ENCODE measurements at regions not wholly inside any gene's neighbourhood (a gene's known extent, or its start where the extent isn't known, plus 50 kb on each side); places are given as distances from the start of the nearest gene placed in this dataset.

DNA sequence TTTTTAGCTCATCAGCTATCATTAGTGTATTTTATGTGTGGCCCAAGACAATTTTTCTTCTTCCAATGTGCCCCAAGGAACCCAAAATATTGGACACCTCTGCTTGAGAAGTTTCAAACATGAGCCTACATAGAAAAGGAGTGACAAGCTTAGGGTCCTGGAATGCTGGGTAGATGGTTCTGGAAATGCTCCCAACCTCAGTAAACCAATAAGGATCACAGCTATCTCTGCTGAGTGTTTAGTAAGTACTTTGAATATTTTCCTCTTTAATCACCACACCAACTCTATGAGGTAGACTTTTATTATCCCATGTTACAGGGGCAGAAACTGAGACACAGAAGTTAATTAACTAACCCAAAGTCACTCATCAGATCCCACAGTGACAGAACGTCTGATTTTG, 164.9 kb upstream of the KLF3 start:
- Histone ChIP-seq H3K27ac (no peak overlapping the region), H3K4me3 (no peak overlapping the region), H3K36me3 (no peaks in the 10 kb centered on the region), H3K4me1 (no peaks in the 10 kb centered on the region), H3K27me3 (no peaks in the 10 kb centered on the region), H3K9me3 (no peaks in the 10 kb centered on the region)
- TF ChIP-seq, protein P1, sequence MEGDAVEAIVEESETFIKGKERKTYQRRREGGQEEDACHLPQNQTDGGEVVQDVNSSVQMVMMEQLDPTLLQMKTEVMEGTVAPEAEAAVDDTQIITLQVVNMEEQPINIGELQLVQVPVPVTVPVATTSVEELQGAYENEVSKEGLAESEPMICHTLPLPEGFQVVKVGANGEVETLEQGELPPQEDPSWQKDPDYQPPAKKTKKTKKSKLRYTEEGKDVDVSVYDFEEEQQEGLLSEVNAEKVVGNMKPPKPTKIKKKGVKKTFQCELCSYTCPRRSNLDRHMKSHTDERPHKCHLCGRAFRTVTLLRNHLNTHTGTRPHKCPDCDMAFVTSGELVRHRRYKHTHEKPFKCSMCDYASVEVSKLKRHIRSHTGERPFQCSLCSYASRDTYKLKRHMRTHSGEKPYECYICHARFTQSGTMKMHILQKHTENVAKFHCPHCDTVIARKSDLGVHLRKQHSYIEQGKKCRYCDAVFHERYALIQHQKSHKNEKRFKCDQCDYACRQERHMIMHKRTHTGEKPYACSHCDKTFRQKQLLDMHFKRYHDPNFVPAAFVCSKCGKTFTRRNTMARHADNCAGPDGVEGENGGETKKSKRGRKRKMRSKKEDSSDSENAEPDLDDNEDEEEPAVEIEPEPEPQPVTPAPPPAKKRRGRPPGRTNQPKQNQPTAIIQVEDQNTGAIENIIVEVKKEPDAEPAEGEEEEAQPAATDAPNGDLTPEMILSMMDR (IDR thresholded peaks at IDR 0.05): no peak
- TF ChIP-seq POLR2A (IDR thresholded peaks at IDR 0.05): no peak
- DNase-seq: no peak

DNA sequence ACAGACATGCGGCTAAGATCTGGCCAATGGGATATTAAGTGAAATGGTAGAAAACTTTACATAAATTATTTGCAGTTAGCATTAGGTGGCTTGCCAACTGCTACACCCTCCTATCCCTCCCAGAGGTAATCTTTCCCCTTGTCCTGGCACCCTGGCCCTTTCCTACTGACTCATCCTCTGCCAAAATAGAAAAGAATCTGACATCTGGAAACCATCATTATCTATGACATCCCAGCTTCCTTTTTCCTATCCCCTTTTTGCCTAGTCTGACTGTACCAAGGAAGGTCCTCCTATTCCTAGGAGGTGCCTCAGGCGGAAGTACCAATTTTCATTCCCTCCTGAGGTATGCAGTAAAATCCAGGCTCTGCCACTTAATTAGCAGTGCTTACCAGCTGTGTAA, 163.6 kb upstream of the KLF3 start:
- DNase-seq: no peak
- Histone ChIP-seq H3K27me3 (no peaks in the 10 kb centered on the region), H3K27ac (no peak overlapping the region), H3K9me3 (no peaks in the 10 kb centered on the region), H3K4me3 (no peak overlapping the region), H3K4me1 (no peaks in the 10 kb centered on the region), H3K36me3 (no peaks in the 10 kb centered on the region)
- no peak for TF ChIP-seq POLR2A (IDR thresholded peaks at IDR 0.05)
- TF ChIP-seq, protein P1 (IDR thresholded peaks at IDR 0.05): no peak

DNA sequence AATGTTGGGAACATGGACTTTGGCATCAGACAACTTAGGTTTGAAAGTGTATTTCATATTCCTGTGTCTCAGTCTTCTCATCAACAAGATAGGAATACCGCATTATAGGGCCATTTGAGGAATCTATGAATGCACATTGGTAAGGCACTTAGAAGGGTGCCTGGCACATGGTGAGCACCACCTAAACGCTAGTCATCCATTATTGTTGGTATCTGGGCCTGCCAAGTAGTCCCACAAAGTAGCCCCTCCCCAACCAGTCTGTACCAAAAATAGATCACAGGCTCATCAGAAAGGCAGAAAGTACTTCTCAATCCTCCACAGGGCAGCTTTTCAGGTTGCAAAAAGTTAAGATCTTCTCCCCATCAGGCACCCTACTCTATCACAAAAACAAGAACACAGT, 162.3 kb upstream of the KLF3 start:
- Histone ChIP-seq H3K27ac (no peak overlapping the region), H3K4me3 (no peak overlapping the region), H3K27me3 (no peaks in the 10 kb centered on the region), H3K4me1 (no peaks in the 10 kb centered on the region), H3K36me3 (no peaks in the 10 kb centered on the region), H3K9me3 (no peaks in the 10 kb centered on the region)
- no peak for TF ChIP-seq POLR2A (IDR thresholded peaks at IDR 0.05)
- TF ChIP-seq, protein P1 (IDR thresholded peaks at IDR 0.05): no peak
- DNase-seq: no peak

DNA sequence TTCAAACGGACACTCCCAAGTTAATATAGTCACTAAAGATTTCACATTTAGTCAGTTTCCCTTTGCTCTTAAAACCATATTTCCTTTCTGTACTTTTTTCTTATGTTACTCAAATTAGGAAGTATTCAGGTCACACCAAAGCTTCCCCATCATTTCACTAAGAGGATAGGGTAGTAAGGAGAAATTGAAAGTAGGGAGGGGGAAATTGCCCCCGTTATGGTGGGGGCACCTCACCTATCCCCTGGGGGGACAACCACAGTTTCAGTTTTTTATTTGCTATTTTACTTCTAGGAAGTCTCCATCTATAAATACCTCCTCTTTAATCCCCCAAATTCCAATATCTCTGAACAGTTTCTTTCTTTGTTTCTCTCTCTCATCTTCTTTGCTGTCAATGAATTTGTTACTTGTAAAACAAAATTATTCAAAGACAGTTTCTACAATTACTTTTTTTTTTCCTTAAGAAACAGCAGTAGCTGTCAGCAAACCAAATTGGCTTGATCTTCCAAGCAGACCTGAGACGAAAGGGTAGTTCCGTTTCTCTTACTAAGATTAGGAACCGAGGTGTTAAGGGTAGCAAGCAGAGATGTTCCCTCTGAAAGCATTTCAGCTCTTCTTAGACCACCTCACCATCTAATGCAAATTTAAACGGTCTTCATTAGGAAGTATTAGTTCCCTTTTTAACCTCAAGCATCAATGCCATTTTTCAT, 160.2 kb upstream of the KLF3 start:
- Histone ChIP-seq H3K27me3 (no peaks in the 10 kb centered on the region), H3K9me3 (no peaks in the 10 kb centered on the region), H3K4me3 (no peak overlapping the region), H3K36me3 (no peaks in the 10 kb centered on the region), H3K27ac (no peak overlapping the region), H3K4me1 (no peaks in the 10 kb centered on the region)
- DNase-seq: no peak
- TF ChIP-seq POLR2A (IDR thresholded peaks at IDR 0.05): no peak
- TF ChIP-seq, protein P1 (IDR thresholded peaks at IDR 0.05): no peak

DNA sequence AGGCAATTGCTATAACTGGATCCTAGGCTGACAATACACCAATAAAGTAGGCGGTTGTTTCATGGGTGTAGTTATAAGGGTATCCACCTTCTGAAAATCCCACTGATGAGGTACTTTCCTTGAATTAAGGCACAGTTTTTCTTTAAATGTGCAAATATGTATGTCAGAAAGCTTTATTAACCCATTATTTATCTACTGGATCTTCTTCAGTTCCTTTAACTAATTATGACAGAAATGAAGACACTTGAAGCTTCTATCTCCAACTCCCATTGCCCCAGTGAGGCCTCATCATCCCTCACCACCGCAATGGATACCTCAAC, 159.6 kb upstream of the KLF3 start:
- Histone ChIP-seq H3K9me3 (no peaks in the 10 kb centered on the region), H3K4me1 (no peaks in the 10 kb centered on the region), H3K27me3 (no peaks in the 10 kb centered on the region), H3K4me3 (no peak overlapping the region), H3K27ac (no peak overlapping the region), H3K36me3 (no peaks in the 10 kb centered on the region)
- no peak for DNase-seq
- TF ChIP-seq POLR2A (IDR thresholded peaks at IDR 0.05): no peak
- TF ChIP-seq, protein P1 (IDR thresholded peaks at IDR 0.05): no peak

DNA sequence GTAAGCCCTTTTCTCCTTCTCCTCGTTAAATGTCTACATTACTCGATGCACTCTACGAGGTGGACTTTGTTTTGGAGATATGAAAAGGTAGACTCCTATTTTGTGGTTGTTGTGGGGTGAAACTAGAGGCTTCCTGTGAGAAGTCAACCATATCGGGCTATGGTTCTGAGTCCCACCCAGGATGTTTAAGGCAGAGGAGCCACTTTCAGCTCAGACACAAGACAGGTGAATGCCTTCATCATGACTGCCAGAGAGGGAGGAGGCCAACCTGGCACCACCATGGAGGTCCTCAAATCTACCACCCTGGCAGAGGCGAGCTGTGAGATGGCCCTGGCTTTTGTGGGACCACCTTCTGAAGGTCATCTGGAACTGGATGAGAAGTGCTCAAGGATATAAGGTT, 154.4 kb upstream of the KLF3 start:
- Histone ChIP-seq H3K27me3 (no peaks in the 10 kb centered on the region), H3K27ac (no peak overlapping the region), H3K9me3 (no peaks in the 10 kb centered on the region), H3K4me1 (peaks cover 0 to 3% (median 0%) of the 10 kb centered on the region in 4 donors), H3K4me3 (no peak overlapping the region), H3K36me3 (no peaks in the 10 kb centered on the region)
- peak in 2 of 3 donors; percentile 27 to 48 for DNase-seq
- no peak for TF ChIP-seq POLR2A (IDR thresholded peaks at IDR 0.05)
- TF ChIP-seq, protein P1 (IDR thresholded peaks at IDR 0.05): no peak

All from Peyer's patch (tissue), 4 donors.